ENCODE measurements at regions not wholly inside any gene's neighbourhood (a gene's known extent, or its start where the extent isn't known, plus 50 kb on each side); places are given as distances from the start of the nearest gene placed in this dataset.

- TF ChIP-seq ZNF512 (CRISPR knock-in tag; IDR thresholded peaks at IDR 0.05; ENCODE audit: borderline replicate concordance): no peak
- no peak for TF ChIP-seq TP53 (CRISPR knock-in tag; IDR thresholded peaks at IDR 0.05)
Measured at GRCh38 chr13:61898207-61898606, 482.6 kb upstream of the PCDH20 start (continued).

GRCh38 chr13:61891401-61891800 lies 475.8 kb upstream of the PCDH20 start:
- no peaks in the 10 kb centered on the region for H3K27me3 Mint-ChIP-seq (ENCODE audit: low read depth)
- ChIA-PET CTCF (interaction anchor here (3.1 kb wide), 1 partner anchor 11 kb away, joined by 12 read pairs; no protein-coding TSS in a partner anchor), POLR2A (no interaction called here)
- TF ChIP-seq E2F1 (CRISPR knock-in tag; IDR thresholded peaks at IDR 0.05) (no peak), ERG (CRISPR knock-in tag; IDR thresholded peaks at IDR 0.05) (no peak), NFYB (CRISPR knock-in tag; conservative IDR thresholded peaks at IDR 0.05; ENCODE audit: low read depth) (no peak), USF1 (CRISPR knock-in tag; IDR thresholded peaks at IDR 0.05) (no peak), EMX1 (CRISPR knock-in tag; IDR thresholded peaks at IDR 0.05) (no peak), ATF2 (CRISPR knock-in tag; IDR thresholded peaks at IDR 0.05; ENCODE audit: borderline replicate concordance, low read depth) (no peak), E2F5 (CRISPR knock-in tag; IDR thresholded peaks at IDR 0.05) (no peak), ZNF396 (CRISPR knock-in tag; IDR thresholded peaks at IDR 0.05; ENCODE audit: borderline replicate concordance) (no peak), ZMAT4 (CRISPR knock-in tag; IDR thresholded peaks at IDR 0.05) (no peak), ATF3 (CRISPR knock-in tag; conservative IDR thresholded peaks at IDR 0.05) (no peak), ZNF121 (CRISPR knock-in tag; IDR thresholded peaks at IDR 0.05) (no peak), RORB (CRISPR knock-in tag; IDR thresholded peaks at IDR 0.05) (no peak), NR3C1 (CRISPR knock-in tag; conservative IDR thresholded peaks at IDR 0.05; ENCODE audit: low read depth) (no peak), ZNF512 (CRISPR knock-in tag; IDR thresholded peaks at IDR 0.05; ENCODE audit: borderline replicate concordance) (no peak)
- no peaks in the 10 kb centered on the region for H3K36me3 Mint-ChIP-seq
- DNase-seq (ENCODE audit: low spot score): no peak
- H3K4me3 Mint-ChIP-seq: no peak overlapping the region
- H3K9me3 Mint-ChIP-seq: no peaks in the 10 kb centered on the region
- peaks cover 14% of the 10 kb centered on the region for H3K4me1 Mint-ChIP-seq
- ATAC-seq: no peak
- H3K27ac Mint-ChIP-seq: 0 out of 2 replicates have a peak overlapping the region, but pooled peaks have one; percentile 79
